IMR-90 (cell line): ENCODE measurements at regions not wholly inside any gene's neighbourhood (a gene's known extent, or its start where the extent isn't known, plus 50 kb on each side); places are given as distances from the start of the nearest gene placed in this dataset.

Source experiments
- ATAC-seq: fragments of 200-7000 bp; cut with Tn5 transposase; 2 replicates; pipeline ENCODE4 v1.9.1; 2020; ENCODE audit warnings: low read depth, mild to moderate bottlenecking, moderate library complexity
- BruUV-seq: library from RNA; stranded (reverse); fragments of 400-500 nt; replicated peaks from 2 replicates; lab custom pipeline; 2021; lab: Mats Ljungman, UMichigan
- CTCF ChIA-PET: fragments of 300-600 bp; formaldehyde crosslinking; extraction: SDS; loops from one replicate; lab custom pipeline; 2021; ENCODE audit warnings: antibody characterized with exemption; lab: Yijun Ruan, JAX
- POLR2A ChIA-PET: fragments of 300-600 bp; sonication (Branson Sonifier 250); formaldehyde crosslinking; loops from one replicate; lab custom pipeline; 2022; ENCODE audit warnings: antibody characterized with exemption; ENCODE audit not compliant: unreplicated experiment; lab: Charles Lee
- DNase-seq: peaks from one replicate; pipeline ENCODE4 v3.0.0; 2013
- H2AFZ ChIP-seq: replicated peaks from 2 replicates; pipeline ENCODE3; 2013; ENCODE audit warnings: low read length, mild to moderate bottlenecking; ENCODE audit not compliant: poor library complexity
- H2AK5ac ChIP-seq: 2 replicates; pipeline ENCODE4 v1.6.1; 2013; ENCODE audit warnings: low read depth, low read length, inconsistent platforms
- H2AK9ac ChIP-seq: replicated peaks from 2 replicates; pipeline ENCODE3; 2013; ENCODE audit warnings: mild to moderate bottlenecking, low read depth, low read length, moderate library complexity; ENCODE audit not compliant: poor library complexity
- H2BK120ac ChIP-seq: 2 replicates; pipeline ENCODE4 v1.6.1; 2013; ENCODE audit warnings: low read depth, low read length, inconsistent platforms
- H2BK15ac ChIP-seq: 3 replicates; pipeline ENCODE4 v1.6.1; 2013; ENCODE audit warnings: low read depth, low read length, inconsistent platforms
- H2BK20ac ChIP-seq: 2 replicates; pipeline ENCODE4 v1.6.1; 2013; ENCODE audit warnings: low read depth, mild to moderate bottlenecking, inconsistent platforms, low read length, moderate library complexity
- H2BK5ac ChIP-seq: 2 replicates; pipeline ENCODE4 v1.6.1; 2013; ENCODE audit warnings: mild to moderate bottlenecking, low read depth, low read length, inconsistent platforms; ENCODE audit not compliant: poor library complexity, severe bottlenecking
- H3K14ac ChIP-seq: replicated peaks from 2 replicates; pipeline ENCODE4 v1.6.1; 2013; ENCODE audit warnings: low read depth, low read length, inconsistent platforms
- H3K18ac ChIP-seq: 2 replicates; pipeline ENCODE4 v1.6.1; 2013; ENCODE audit warnings: low read depth, low read length, control low read depth
- H3K23ac ChIP-seq: 2 replicates; pipeline ENCODE4 v1.6.1; 2013; ENCODE audit warnings: low read depth, low read length, inconsistent platforms
- H3K27ac ChIP-seq: 2 replicates; pipeline ENCODE4 v1.5.1; 2013; ENCODE audit warnings: mild to moderate bottlenecking, control low read depth, low read length; ENCODE audit not compliant: insufficient read depth
- H3K27me3 ChIP-seq: 2 replicates; pipeline ENCODE4 v1.6.1; 2013; ENCODE audit warnings: low read length; ENCODE audit not compliant: control insufficient read depth, insufficient read depth
- H3K36me3 ChIP-seq: 2 replicates; pipeline ENCODE4 v1.6.1; 2013; ENCODE audit warnings: low read length, mixed read lengths; ENCODE audit not compliant: control insufficient read depth, insufficient read depth
- H3K4ac ChIP-seq: 2 replicates; pipeline ENCODE4 v1.6.1; 2013; ENCODE audit warnings: low read depth, low read length, inconsistent platforms
- H3K4me1 ChIP-seq: 2 replicates; pipeline ENCODE4 v1.6.1; 2013; ENCODE audit warnings: low read length, mixed read lengths; ENCODE audit not compliant: control insufficient read depth, insufficient read depth
- H3K4me2 ChIP-seq: 2 replicates; pipeline ENCODE4 v1.6.1; 2013; ENCODE audit warnings: low read depth, mild to moderate bottlenecking, control low read depth, low read length, moderate library complexity
- H3K4me3 ChIP-seq: 2 replicates; pipeline ENCODE4 v1.5.1; 2013; ENCODE audit warnings: low read depth, mild to moderate bottlenecking, control low read depth, low read length, moderate library complexity; ENCODE audit not compliant: insufficient read depth
- H3K56ac ChIP-seq: 2 replicates; pipeline ENCODE4 v1.6.1; 2013; ENCODE audit warnings: low read length, inconsistent platforms; ENCODE audit not compliant: insufficient read depth; ENCODE audit errors: extremely low read depth
- H3K79me1 ChIP-seq, 2 experiments: 2 replicates each; pipeline ENCODE4 v1.6.1; 2013; ENCODE audit warnings: low read length in 2 of 2, inconsistent platforms in 1 of 2, low read depth in 1 of 2
- H3K9ac ChIP-seq: 2 replicates; pipeline ENCODE4 v1.6.1; 2013; ENCODE audit warnings: low read depth, low read length, control low read depth
- H3K9me1 ChIP-seq: 2 replicates; pipeline ENCODE4 v1.6.1; 2013; ENCODE audit warnings: low read length, inconsistent platforms; ENCODE audit not compliant: insufficient read depth
- H3K9me3 ChIP-seq: 2 replicates; pipeline ENCODE4 v1.6.1; 2013; ENCODE audit warnings: low read length; ENCODE audit not compliant: control insufficient read depth, insufficient read depth
- H4K20me1 ChIP-seq: 2 replicates; pipeline ENCODE4 v1.6.1; 2013; ENCODE audit warnings: low read length, inconsistent platforms; ENCODE audit not compliant: insufficient read depth
- H4K5ac ChIP-seq: 2 replicates; pipeline ENCODE4 v1.6.1; 2013; ENCODE audit warnings: mild to moderate bottlenecking, low read depth, low read length, control low read depth
- H4K8ac ChIP-seq, 2 experiments: 2 replicates each; pipeline ENCODE4 v1.6.1; 2013; ENCODE audit warnings: low read depth in 2 of 2, low read length in 2 of 2, control low read depth in 1 of 2, inconsistent platforms in 1 of 2
- H4K91ac ChIP-seq: 2 replicates; pipeline ENCODE4 v1.6.1; 2013; ENCODE audit warnings: low read depth, low read length, inconsistent platforms; ENCODE audit not compliant: insufficient read depth
- BHLHE40 ChIP-seq: fragments of 150-350 bp; IDR thresholded peaks from 2 replicates; pipeline ENCODE4 v1.6.1; 2016; ENCODE audit warnings: mild to moderate bottlenecking, low read depth, low read length
- CEBPB ChIP-seq: IDR thresholded peaks from 2 replicates; pipeline ENCODE4 v1.6.1; 2012; ENCODE audit warnings: low read depth, low read length, improper control_type of control experiment
- CHD1 ChIP-seq: IDR thresholded peaks from 2 replicates; pipeline ENCODE4 v1.6.1; 2012; ENCODE audit warnings: low read depth, low read length, improper control_type of control experiment
- CTCF ChIP-seq: conservative IDR thresholded peaks from 2 replicates; pipeline ENCODE4 v1.5.1; 2012; ENCODE audit warnings: mild to moderate bottlenecking, low read depth, low read length, improper control_type of control experiment
- ELK1 ChIP-seq: fragments of 150-350 bp; IDR thresholded peaks from 2 replicates; pipeline ENCODE4 v1.6.1; 2016; ENCODE audit warnings: low read depth, mild to moderate bottlenecking, low read length, moderate library complexity, borderline replicate concordance
- FOS ChIP-seq: fragments of 150-350 bp; IDR thresholded peaks from 2 replicates; pipeline ENCODE4 v1.6.1; 2016; ENCODE audit warnings: low read depth, low read length
- MAFK ChIP-seq: IDR thresholded peaks from 2 replicates; pipeline ENCODE4 v1.6.1; 2012; ENCODE audit warnings: low read depth, low read length, improper control_type of control experiment
- MAZ ChIP-seq: IDR thresholded peaks from 2 replicates; pipeline ENCODE4 v1.6.1; 2012; ENCODE audit warnings: low read depth, mild to moderate bottlenecking, low read length, improper control_type of control experiment, moderate library complexity, borderline replicate concordance
- MXI1 ChIP-seq: IDR thresholded peaks from 2 replicates; pipeline ENCODE4 v1.6.1; 2012; ENCODE audit warnings: low read depth, mild to moderate bottlenecking, low read length, moderate library complexity, borderline replicate concordance
- NFE2L2 ChIP-seq: fragments of 150-350 bp; IDR thresholded peaks from 2 replicates; pipeline ENCODE4 v1.6.1; 2016; ENCODE audit warnings: low read depth, mild to moderate bottlenecking, low read length
- POLR2A ChIP-seq: IDR thresholded peaks from 2 replicates; pipeline ENCODE4 v1.6.1; 2012; ENCODE audit warnings: mild to moderate bottlenecking, low read depth, low read length
- RAD21 ChIP-seq: IDR thresholded peaks from 2 replicates; pipeline ENCODE4 v1.6.1; 2012; ENCODE audit warnings: low read length, improper control_type of control experiment
- RCOR1 ChIP-seq: IDR thresholded peaks from 2 replicates; pipeline ENCODE4 v1.6.1; 2012; ENCODE audit warnings: mild to moderate bottlenecking, low read length, improper control_type of control experiment; ENCODE audit not compliant: insufficient replicate concordance
- RFX5 ChIP-seq: IDR thresholded peaks from 2 replicates; pipeline ENCODE4 v1.8.0; 2012; ENCODE audit warnings: low read depth, mild to moderate bottlenecking, low read length, moderate library complexity
- SMC3 ChIP-seq: fragments of 150-350 bp; IDR thresholded peaks from 2 replicates; pipeline ENCODE4 v1.6.1; 2016; ENCODE audit warnings: low read depth, mild to moderate bottlenecking, antibody characterized with exemption, low read length, moderate library complexity
- USF2 ChIP-seq: fragments of 150-350 bp; IDR thresholded peaks from 2 replicates; pipeline ENCODE4 v1.6.1; 2017; ENCODE audit warnings: mild to moderate bottlenecking, antibody characterized with exemption, low read length, low read depth
- WGBS, 2 experiments: methylation state at CpG; one replicate each; pipeline versions ENCODE4 v1.1.5 to v1.1.7; 2013; ENCODE audit warnings: missing lambda C conversion rate in 2 of 2; ENCODE audit not compliant: insufficient read length in 1 of 2; ENCODE audit errors: extremely low coverage in 2 of 2; 5-methylcytosine and 5-hydroxymethylcytosine counted together
- dilution Hi-C: fragments of 300-500 bp; cut with HindIII; formaldehyde crosslinking; loops from one replicate; pipeline ENCODE4 v1.14.3; 2018; ENCODE audit warnings: low sequenced_read_pairs; ENCODE audit not compliant: unreplicated experiment
- in situ Hi-C: fragments of 300-500 bp; cut with MboI; formaldehyde crosslinking; loops from 3 replicates; pipeline ENCODE4 v1.14.3; 2019; ENCODE audit warnings: low sequenced_read_pairs, inconsistent platforms, mixed read lengths
- intact Hi-C: fragments of 100-400 bp; cut with micrococcal nuclease; formaldehyde crosslinking; loops from 2 replicates; pipeline ENCODE4 v1.10.0; 2022

GRCh38 chr13:30360586-30360985 lies 53.2 kb upstream of the KATNAL1 start:
- WGBS, 2 experiments = 94% methylated on average over 3 of the region's 3 CpGs; no CpG with 5 or more reads in 1 of the 2 experiments
- dilution Hi-C loops = no loop called here
- no peak overlapping the region for H2AK5ac ChIP-seq

More at GRCh38 chr13:30360586-30360985, 53.2 kb upstream of the KATNAL1 start:
- DNase-seq = no peak
- H2BK15ac ChIP-seq = no peak overlapping the region
- H3K4me1 ChIP-seq = peaks cover 16% of the 10 kb centered on the region
- no peak overlapping the region for H2AFZ ChIP-seq
- no peak overlapping the region for H2AK9ac ChIP-seq
- no peak overlapping the region for H3K4me2 ChIP-seq
- H3K14ac ChIP-seq = no peak overlapping the region
- in situ Hi-C loops (no loop called here), intact Hi-C loops (no loop called here)
- H3K79me1 ChIP-seq = no peaks in the 10 kb centered on the region
- POLR2A ChIA-PET = no interaction called here
- H2BK20ac ChIP-seq = no peak overlapping the region
- no peaks in the 10 kb centered on the region for H4K20me1 ChIP-seq
- H3K9ac ChIP-seq = no peak overlapping the region
- no peak overlapping the region for H3K18ac ChIP-seq
- H3K4me3 ChIP-seq = no peak overlapping the region
- no peak for ATAC-seq
- no peaks in the 10 kb centered on the region for H3K27me3 ChIP-seq
- H3K9me1 ChIP-seq = peaks cover 4% of the 10 kb centered on the region
- no TSS peak for BruUV-seq
- H2BK120ac ChIP-seq = no peak overlapping the region
- CTCF ChIA-PET = no interaction called here
- H3K23ac ChIP-seq = no peak overlapping the region
- no peak overlapping the region for H4K5ac ChIP-seq
- no peak for TF ChIP-seq BHLHE40
- TF ChIP-seq NFE2L2 = no peak
- no peak for TF ChIP-seq POLR2A
- TF ChIP-seq CEBPB = no peak
- TF ChIP-seq RCOR1 = no peak
- no peak for TF ChIP-seq CTCF
- no peak for TF ChIP-seq RAD21
- no peak for TF ChIP-seq MXI1
- TF ChIP-seq SMC3 = no peak
- no peak for TF ChIP-seq MAZ
- no peak for TF ChIP-seq USF2
- TF ChIP-seq MAFK = no peak
- TF ChIP-seq CHD1 = no peak
- TF ChIP-seq FOS = no peak
- TF ChIP-seq RFX5 = no peak
- TF ChIP-seq ELK1 = no peak
- H3K27ac ChIP-seq = no peak overlapping the region
- no peaks in the 10 kb centered on the region for H3K9me3 ChIP-seq
- H4K91ac ChIP-seq = no peak overlapping the region
- H2BK5ac ChIP-seq = no peak overlapping the region
- no peak overlapping the region for H4K8ac ChIP-seq
- H3K36me3 ChIP-seq = no peaks in the 10 kb centered on the region
- H3K4ac ChIP-seq = no peak overlapping the region
- no peak overlapping the region for H3K56ac ChIP-seq
